SK-N-SH treated with all-trans-retinoic acid at 6 μM for 48 hours (cell line): ENCODE measurements at regions not wholly inside any gene's neighbourhood (a gene's known extent, or its start where the extent isn't known, plus 50 kb on each side); places are given as distances from the start of the nearest gene placed in this dataset.

Source experiments
- ATAC-seq: fragments of 200-7000 bp; cut with Tn5 transposase; 3 replicates; pipeline ENCODE4 v1.9.1; 2020; ENCODE audit warnings: mild to moderate bottlenecking, moderate library complexity
- BACH2 ChIP-seq: fragments of 250-450 bp; sonication (Bioruptor Pico); IDR thresholded peaks from 2 replicates; pipeline ENCODE4 v1.9.0; 2021; ENCODE audit warnings: mild to moderate bottlenecking, borderline replicate concordance
- CREB5 ChIP-seq: fragments of 250-450 bp; sonication (Bioruptor Pico); IDR thresholded peaks from 2 replicates; pipeline ENCODE4 v1.5.1; 2020; ENCODE audit warnings: low read depth, mild to moderate bottlenecking, moderate library complexity
- CSDC2 ChIP-seq: fragments of 250-450 bp; sonication (Bioruptor Pico); IDR thresholded peaks from 2 replicates; pipeline ENCODE4 v1.5.0; 2020; ENCODE audit warnings: mild to moderate bottlenecking, moderate library complexity
- CSRNP3 ChIP-seq: fragments of 250-450 bp; sonication (Bioruptor Pico); IDR thresholded peaks from 2 replicates; pipeline ENCODE4 v1.5.1; 2021; ENCODE audit warnings: mild to moderate bottlenecking, moderate library complexity
- ESRRG ChIP-seq: fragments of 250-450 bp; sonication (Bioruptor Pico); IDR thresholded peaks from 2 replicates; pipeline ENCODE4 v1.6.1; 2021; ENCODE audit warnings: mild to moderate bottlenecking
- GLIS3 ChIP-seq: fragments of 250-450 bp; sonication (Bioruptor Pico); IDR thresholded peaks from 2 replicates; pipeline ENCODE4 v1.5.0; 2020; ENCODE audit warnings: mild to moderate bottlenecking, moderate library complexity
- ISL1 ChIP-seq: fragments of 250-450 bp; sonication (Bioruptor Pico); IDR thresholded peaks from 2 replicates; pipeline ENCODE4 v2.1.2; 2022; ENCODE audit warnings: mild to moderate bottlenecking, moderate library complexity
- OSR1 ChIP-seq: fragments of 250-450 bp; sonication (Bioruptor Pico); IDR thresholded peaks from 2 replicates; pipeline ENCODE4 v1.8.0; 2022; ENCODE audit warnings: moderate library complexity, mild to moderate bottlenecking, inconsistent platforms
- PPARA ChIP-seq: fragments of 250-450 bp; sonication (Bioruptor Pico); IDR thresholded peaks from 2 replicates; pipeline ENCODE4 v1.5.0; 2020; ENCODE audit warnings: mild to moderate bottlenecking, borderline replicate concordance
- RARB ChIP-seq: fragments of 250-450 bp; sonication (Bioruptor Pico); IDR thresholded peaks from 2 replicates; pipeline ENCODE4 v1.8.0; 2021; ENCODE audit warnings: mild to moderate bottlenecking, moderate library complexity
- SNAI2 ChIP-seq: fragments of 250-450 bp; sonication (Bioruptor Pico); IDR thresholded peaks from 2 replicates; pipeline ENCODE4 v1.5.0; 2020; ENCODE audit warnings: mild to moderate bottlenecking, moderate library complexity
- TCF4 ChIP-seq: fragments of 250-450 bp; sonication (Bioruptor Pico); IDR thresholded peaks from 2 replicates; pipeline ENCODE4 v1.8.0; 2021; ENCODE audit warnings: mild to moderate bottlenecking, moderate library complexity, borderline replicate concordance
- TOX ChIP-seq: fragments of 250-450 bp; sonication (Bioruptor Pico); IDR thresholded peaks from 2 replicates; pipeline ENCODE4 v1.8.0; 2021; ENCODE audit warnings: mild to moderate bottlenecking, moderate library complexity, borderline replicate concordance
- TSHZ2 ChIP-seq: fragments of 250-450 bp; sonication (Bioruptor Pico); IDR thresholded peaks from 2 replicates; pipeline ENCODE4 v1.5.0; 2020; ENCODE audit warnings: mild to moderate bottlenecking, moderate library complexity
- ZC3H10 ChIP-seq: fragments of 250-450 bp; sonication (Bioruptor Pico); IDR thresholded peaks from 2 replicates; pipeline ENCODE4 v1.5.1; 2021; ENCODE audit warnings: mild to moderate bottlenecking, moderate library complexity
- ZFP3 ChIP-seq: fragments of 250-450 bp; sonication (Bioruptor Pico); IDR thresholded peaks from 2 replicates; pipeline ENCODE4 v1.5.0; 2020; ENCODE audit warnings: mild to moderate bottlenecking, moderate library complexity
- ZFP30 ChIP-seq: fragments of 450-650 bp; formaldehyde crosslinking; IDR thresholded peaks from 2 replicates; pipeline ENCODE4 v1.5.0; 2022; ENCODE audit warnings: mild to moderate bottlenecking, moderate library complexity
- ZNF565 ChIP-seq: fragments of 450-650 bp; formaldehyde crosslinking; conservative IDR thresholded peaks from 2 replicates; pipeline ENCODE4 v1.5.0; 2020; ENCODE audit warnings: low read depth, mild to moderate bottlenecking, moderate library complexity
- ZNF70 ChIP-seq: fragments of 450-650 bp; formaldehyde crosslinking; IDR thresholded peaks from 2 replicates; pipeline ENCODE4 v1.5.0; 2020; ENCODE audit warnings: mild to moderate bottlenecking, moderate library complexity
- ZNF8 ChIP-seq: fragments of 450-650 bp; formaldehyde crosslinking; IDR thresholded peaks from 2 replicates; pipeline ENCODE4 v1.5.0; 2020; ENCODE audit warnings: mild to moderate bottlenecking, moderate library complexity
- TF ChIP-seq, protein P1 (sequence below): fragments of 250-450 bp; sonication (Bioruptor Pico); IDR thresholded peaks from 2 replicates; pipeline ENCODE4 v1.8.0; 2021; ENCODE audit warnings: low read depth, mild to moderate bottlenecking, moderate library complexity, borderline replicate concordance
- TF ChIP-seq, protein P2 (sequence below): fragments of 250-450 bp; sonication (Bioruptor Pico); IDR thresholded peaks from 2 replicates; pipeline ENCODE4 v1.8.0; 2020; ENCODE audit warnings: mild to moderate bottlenecking, moderate library complexity, borderline replicate concordance

GRCh38 chr7:137082391-137082790, 213.9 kb downstream of the CHRM2 start:
- no peak for ATAC-seq
- no peak for TF ChIP-seq ZFP3 (CRISPR knock-in tag)
- TF ChIP-seq ESRRG (CRISPR knock-in tag), result no peak
- no peak for TF ChIP-seq TOX (CRISPR knock-in tag)
- no peak for TF ChIP-seq CREB5
- no peak for TF ChIP-seq CSRNP3 (CRISPR knock-in tag)
- no peak for TF ChIP-seq RARB
- no peak for TF ChIP-seq ZNF8 (CRISPR knock-in tag)
- TF ChIP-seq BACH2, result no peak
- TF ChIP-seq TSHZ2 (CRISPR knock-in tag), result no peak
- TF ChIP-seq ZFP30, result no peak
- TF ChIP-seq, protein P1, sequence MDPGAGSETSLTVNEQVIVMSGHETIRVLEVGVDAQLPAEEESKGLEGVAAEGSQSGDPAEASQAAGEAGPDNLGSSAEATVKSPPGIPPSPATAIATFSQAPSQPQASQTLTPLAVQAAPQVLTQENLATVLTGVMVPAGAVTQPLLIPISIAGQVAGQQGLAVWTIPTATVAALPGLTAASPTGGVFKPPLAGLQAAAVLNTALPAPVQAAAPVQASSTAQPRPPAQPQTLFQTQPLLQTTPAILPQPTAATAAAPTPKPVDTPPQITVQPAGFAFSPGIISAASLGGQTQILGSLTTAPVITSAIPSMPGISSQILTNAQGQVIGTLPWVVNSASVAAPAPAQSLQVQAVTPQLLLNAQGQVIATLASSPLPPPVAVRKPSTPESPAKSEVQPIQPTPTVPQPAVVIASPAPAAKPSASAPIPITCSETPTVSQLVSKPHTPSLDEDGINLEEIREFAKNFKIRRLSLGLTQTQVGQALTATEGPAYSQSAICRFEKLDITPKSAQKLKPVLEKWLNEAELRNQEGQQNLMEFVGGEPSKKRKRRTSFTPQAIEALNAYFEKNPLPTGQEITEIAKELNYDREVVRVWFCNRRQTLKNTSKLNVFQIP (CRISPR knock-in tag), result no peak
- TF ChIP-seq, protein P2, sequence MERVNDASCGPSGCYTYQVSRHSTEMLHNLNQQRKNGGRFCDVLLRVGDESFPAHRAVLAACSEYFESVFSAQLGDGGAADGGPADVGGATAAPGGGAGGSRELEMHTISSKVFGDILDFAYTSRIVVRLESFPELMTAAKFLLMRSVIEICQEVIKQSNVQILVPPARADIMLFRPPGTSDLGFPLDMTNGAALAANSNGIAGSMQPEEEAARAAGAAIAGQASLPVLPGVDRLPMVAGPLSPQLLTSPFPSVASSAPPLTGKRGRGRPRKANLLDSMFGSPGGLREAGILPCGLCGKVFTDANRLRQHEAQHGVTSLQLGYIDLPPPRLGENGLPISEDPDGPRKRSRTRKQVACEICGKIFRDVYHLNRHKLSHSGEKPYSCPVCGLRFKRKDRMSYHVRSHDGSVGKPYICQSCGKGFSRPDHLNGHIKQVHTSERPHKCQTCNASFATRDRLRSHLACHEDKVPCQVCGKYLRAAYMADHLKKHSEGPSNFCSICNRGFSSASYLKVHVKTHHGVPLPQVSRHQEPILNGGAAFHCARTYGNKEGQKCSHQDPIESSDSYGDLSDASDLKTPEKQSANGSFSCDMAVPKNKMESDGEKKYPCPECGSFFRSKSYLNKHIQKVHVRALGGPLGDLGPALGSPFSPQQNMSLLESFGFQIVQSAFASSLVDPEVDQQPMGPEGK, result no peak
- no peak for TF ChIP-seq GLIS3 (CRISPR knock-in tag)
- no peak for TF ChIP-seq ISL1 (CRISPR knock-in tag)

DNA sequence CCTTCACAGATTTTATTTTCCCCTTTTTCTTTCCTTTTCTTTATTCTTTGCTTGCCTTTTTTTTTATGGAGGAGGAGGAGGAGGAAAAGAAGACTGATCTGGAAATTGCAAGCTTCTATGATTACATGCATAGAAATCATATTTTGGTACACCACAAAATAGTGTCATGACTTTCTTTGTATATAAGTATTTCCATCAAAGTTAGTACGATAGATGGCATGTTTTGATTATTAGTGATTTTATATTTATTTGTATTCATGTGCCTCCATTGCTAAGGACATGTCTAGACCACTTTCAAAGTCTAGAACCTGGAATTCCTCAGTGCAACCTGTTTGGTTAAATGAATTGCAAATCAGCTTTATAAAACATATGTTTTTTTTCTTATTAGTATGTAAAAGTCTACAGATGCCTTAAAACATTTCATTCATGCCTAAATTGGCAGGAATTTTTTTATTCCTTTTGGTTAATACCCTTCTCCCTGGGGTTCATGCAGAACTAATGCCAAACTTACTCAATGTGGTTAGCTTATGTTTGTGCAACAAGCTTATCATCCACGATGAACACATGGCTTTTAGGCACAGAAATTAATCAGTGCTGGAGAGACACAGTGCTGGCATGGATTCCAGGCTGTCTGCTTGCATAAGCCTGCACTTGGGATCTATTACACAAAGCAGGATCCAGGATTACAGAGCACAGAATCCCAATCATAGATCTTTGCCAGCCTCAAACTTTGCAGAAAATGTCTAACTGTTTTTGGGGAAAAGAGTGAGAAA, 213.1 kb downstream of the CHRM2 start:
- ATAC-seq, result peak; percentile 63; the same call in 2 of the 3 replicates
- TF ChIP-seq CREB5 (peak; percentile 89), ZFP30 (no peak; the same call in 1 of the 2 replicates), ZNF70 (CRISPR knock-in tag) (peak; percentile 86), ESRRG (CRISPR knock-in tag) (peak; percentile 91), TOX (CRISPR knock-in tag) (no peak), PPARA (0 out of 2 replicates have a peak, but pooled peaks have one; percentile 10), CSDC2 (CRISPR knock-in tag) (peak; percentile 95), ZFP3 (CRISPR knock-in tag) (peak; percentile 82), TCF4 (CRISPR knock-in tag) (peak; percentile 99), OSR1 (CRISPR knock-in tag) (no peak), ZNF8 (CRISPR knock-in tag) (peak; percentile 44), ZNF565 (0 out of 2 replicates have a peak, but pooled peaks have one; percentile 65), ISL1 (CRISPR knock-in tag) (peak; percentile 100), CSRNP3 (CRISPR knock-in tag) (peak; percentile 91), BACH2 (no peak), ZC3H10 (CRISPR knock-in tag) (no peak), SNAI2 (CRISPR knock-in tag) (peak; percentile 98)
- TF ChIP-seq, protein P1 (CRISPR knock-in tag), result peak; percentile 54; the same call in 1 of the 2 replicates
- TF ChIP-seq, protein P2, result peak; percentile 83; the same call in 1 of the 2 replicates
